Mammary epithelial cell (primary cell): ENCODE measurements at regions not wholly inside any gene's neighbourhood (a gene's known extent, or its start where the extent isn't known, plus 50 kb on each side); places are given as distances from the start of the nearest gene placed in this dataset.

Source experiments
- EZH2 ChIP-seq: IDR thresholded peaks from 2 replicates; pipeline ENCODE4 v1.6.1; 2012; ENCODE audit warnings: low read length, inconsistent platforms, borderline replicate concordance
- TF ChIP-seq, protein P1 (sequence below), 2 donors: IDR thresholded peaks in 1 of 2; conservative IDR thresholded peaks in 1 of 2; 2 replicates each; pipeline ENCODE4 v1.5.1; 2011 to 2012; ENCODE audit warnings: inconsistent platforms in 2 of 2, low read length in 2 of 2, mild to moderate bottlenecking in 2 of 2, control low read depth in 1 of 2, low read depth in 1 of 2; ENCODE audit not compliant: insufficient read depth in 1 of 2; ENCODE audit errors: extremely low read depth in 1 of 2

DNA sequence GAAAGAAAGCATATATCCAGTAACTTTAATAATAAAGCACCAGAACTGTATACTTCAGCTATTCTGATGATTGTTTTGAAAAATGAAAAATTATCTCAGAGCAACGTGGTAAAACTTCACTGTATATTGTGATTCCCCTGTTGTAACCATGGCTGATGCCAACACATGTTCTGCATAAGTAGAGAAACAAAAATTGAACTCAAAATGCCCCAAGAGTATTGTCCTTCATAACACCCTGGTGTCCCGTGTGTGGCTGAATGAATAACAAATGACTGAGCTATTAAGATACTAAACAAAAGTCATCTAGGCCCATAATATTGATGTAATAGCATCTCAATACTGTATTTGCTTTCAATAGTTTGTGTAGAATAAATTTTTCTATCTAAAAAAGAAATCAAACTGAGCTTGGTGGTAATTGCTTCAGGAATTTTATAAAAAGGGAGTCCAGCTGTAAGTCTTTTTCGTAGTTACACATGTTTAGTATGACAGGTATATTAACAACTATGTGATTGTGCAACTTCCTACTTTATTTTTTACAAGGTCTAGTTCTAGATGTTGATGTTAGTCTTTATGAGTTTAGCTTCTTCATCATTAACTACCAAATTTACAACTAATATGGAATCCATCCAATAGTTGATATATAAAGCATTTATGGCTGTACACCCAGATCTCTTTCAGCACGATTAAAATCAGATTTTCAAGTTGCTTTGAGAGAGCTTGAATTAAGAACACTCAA is 623.8 kb upstream of the AGTR1 start:
- TF ChIP-seq, protein P1, sequence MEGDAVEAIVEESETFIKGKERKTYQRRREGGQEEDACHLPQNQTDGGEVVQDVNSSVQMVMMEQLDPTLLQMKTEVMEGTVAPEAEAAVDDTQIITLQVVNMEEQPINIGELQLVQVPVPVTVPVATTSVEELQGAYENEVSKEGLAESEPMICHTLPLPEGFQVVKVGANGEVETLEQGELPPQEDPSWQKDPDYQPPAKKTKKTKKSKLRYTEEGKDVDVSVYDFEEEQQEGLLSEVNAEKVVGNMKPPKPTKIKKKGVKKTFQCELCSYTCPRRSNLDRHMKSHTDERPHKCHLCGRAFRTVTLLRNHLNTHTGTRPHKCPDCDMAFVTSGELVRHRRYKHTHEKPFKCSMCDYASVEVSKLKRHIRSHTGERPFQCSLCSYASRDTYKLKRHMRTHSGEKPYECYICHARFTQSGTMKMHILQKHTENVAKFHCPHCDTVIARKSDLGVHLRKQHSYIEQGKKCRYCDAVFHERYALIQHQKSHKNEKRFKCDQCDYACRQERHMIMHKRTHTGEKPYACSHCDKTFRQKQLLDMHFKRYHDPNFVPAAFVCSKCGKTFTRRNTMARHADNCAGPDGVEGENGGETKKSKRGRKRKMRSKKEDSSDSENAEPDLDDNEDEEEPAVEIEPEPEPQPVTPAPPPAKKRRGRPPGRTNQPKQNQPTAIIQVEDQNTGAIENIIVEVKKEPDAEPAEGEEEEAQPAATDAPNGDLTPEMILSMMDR (conservative IDR thresholded peaks at IDR 0.05 in 1 of 2, IDR thresholded peaks at IDR 0.05 in 1 of 2; ENCODE audit: extremely low read depth in 1 of 2, insufficient read depth in 1 of 2, low read depth in 1 of 2, low read length in 2 of 2), result no peak
- TF ChIP-seq EZH2, result no peak
